GM12878 (cell line): ENCODE measurements at regions not wholly inside any gene's neighbourhood (a gene's known extent, or its start where the extent isn't known, plus 50 kb on each side); places are given as distances from the start of the nearest gene placed in this dataset.

Experiments
- ATAC-seq: fragments of 200-7000 bp; cut with Tn5 transposase; 3 replicates; pipeline ENCODE4 v1.9.1; 2020; ENCODE audit warnings: mild to moderate bottlenecking, moderate library complexity
- BruUV-seq: library from RNA; stranded (reverse); fragments of 400-500 nt; replicated peaks from 2 replicates; lab custom pipeline; 2021; lab: Mats Ljungman, UMichigan
- CTCF ChIA-PET: fragments of 300-600 bp; sonication (Branson Sonifier 250); formaldehyde crosslinking; extraction: SDS; loops from one replicate; lab custom pipeline; 2021; ENCODE audit warnings: inconsistent platforms; lab: Yijun Ruan, JAX
- POLR2A ChIA-PET: fragments of 350-600 bp; formaldehyde crosslinking; extraction: SDS; loops from one replicate; lab custom pipeline; 2021; ENCODE audit warnings: inconsistent platforms; lab: Charles Lee
- RAD21 ChIA-PET: fragments of 300-600 bp; sonication (Branson Sonifier 250); formaldehyde crosslinking; loops from one replicate; lab custom pipeline; 2023; ENCODE audit warnings: antibody characterized with exemption; ENCODE audit not compliant: unreplicated experiment; lab: Charles Lee
- SMC1A ChIA-PET: fragments of 300-600 bp; sonication (Branson Sonifier 250); formaldehyde crosslinking; loops from one replicate; lab custom pipeline; 2023; ENCODE audit not compliant: unreplicated experiment, uncharacterized antibody; lab: Charles Lee
- DNase-seq: peaks from one replicate; pipeline ENCODE4 v3.0.0-alpha.2; 2011; ENCODE audit warnings: low read depth, low spot score
- FAIRE-seq: peaks from 3 replicates; lab custom pipeline; 2011; peaks lifted over from hg19 to GRCh38; lab: Jason Lieb, UNC
- H2AFZ ChIP-seq: 2 replicates; pipeline ENCODE4 v1.6.0; 2011; ENCODE audit warnings: low read depth, low read length, control low read depth; ENCODE audit not compliant: control insufficient read depth
- H3K27ac ChIP-seq: 2 replicates; pipeline ENCODE4 v1.5.1; 2011; ENCODE audit warnings: control low read depth; ENCODE audit not compliant: control insufficient read depth, insufficient read depth
- H3K27me3 ChIP-seq, 2 experiments: replicated peaks in 1 of 2; 2 replicates each; pipeline versions ENCODE4 v1.6.0 to v1.6.1; 2011; ENCODE audit warnings: low read length in 1 of 2; ENCODE audit not compliant: control insufficient read depth in 2 of 2, insufficient read depth in 2 of 2
- H3K36me3 ChIP-seq, 2 experiments: 2 replicates each; pipeline ENCODE4 v1.5.1; 2011; ENCODE audit warnings: low read length in 1 of 2; ENCODE audit not compliant: control insufficient read depth in 2 of 2, insufficient read depth in 2 of 2
- H3K4me1 ChIP-seq: 2 replicates; pipeline ENCODE4 v1.6.1; 2011; ENCODE audit warnings: mild to moderate bottlenecking, low read length, moderate library complexity, mixed read lengths; ENCODE audit not compliant: control insufficient read depth, insufficient read depth
- H3K4me2 ChIP-seq: 2 replicates; pipeline ENCODE4 v1.6.0; 2011; ENCODE audit warnings: control low read depth; ENCODE audit not compliant: control insufficient read depth, insufficient read depth
- H3K4me3 ChIP-seq: fragments of 200-600 bp; sonication (generic); 2 replicates; pipeline ENCODE4 v1.5.1; 2016
- H3K79me2 ChIP-seq: 2 replicates; pipeline ENCODE4 v1.6.0; 2011; ENCODE audit warnings: low read length; ENCODE audit not compliant: control insufficient read depth, insufficient read depth
- H3K9ac ChIP-seq: 2 replicates; pipeline ENCODE4 v1.8.0; 2011; ENCODE audit warnings: low read length, control low read depth, mixed read lengths; ENCODE audit not compliant: control insufficient read depth, insufficient read depth
- H3K9me3 ChIP-seq: replicated peaks from 3 replicates; pipeline ENCODE4 v1.5.1; 2011; ENCODE audit warnings: mild to moderate bottlenecking, low read length; ENCODE audit not compliant: control insufficient read depth, insufficient read depth
- H4K20me1 ChIP-seq: 2 replicates; pipeline ENCODE4 v1.6.0; 2011; ENCODE audit not compliant: control insufficient read depth, insufficient read depth
- BMI1 ChIP-seq: fragments of 450-650 bp; IDR thresholded peaks from 2 replicates; pipeline ENCODE4 v1.6.1; 2016; ENCODE audit warnings: mild to moderate bottlenecking, moderate library complexity, borderline replicate concordance
- CBX5 ChIP-seq: sonication (generic); IDR thresholded peaks from 2 replicates; pipeline ENCODE4 v1.6.1; 2016; ENCODE audit warnings: low read depth, moderate library complexity, mild to moderate bottlenecking, inconsistent platforms
- EGR1 ChIP-seq, 2 experiments: IDR thresholded peaks; 1 replicate in 1 of 2; 2 replicates in 1 of 2; pipeline ENCODE4 v1.6.1; 2011 to 2012; ENCODE audit warnings: low read depth in 2 of 2, low read length in 2 of 2, borderline replicate concordance in 1 of 2, mild to moderate bottlenecking in 1 of 2, moderate library complexity in 1 of 2
- FOS ChIP-seq: IDR thresholded peaks from 3 replicates; pipeline ENCODE4 v1.6.1; 2011; ENCODE audit warnings: borderline replicate concordance; ENCODE audit not compliant: insufficient read length; ENCODE audit errors: extremely low read depth
- GABPA ChIP-seq: IDR thresholded peaks from 2 replicates; pipeline ENCODE4 v1.6.1; 2014; ENCODE audit warnings: antibody characterized with exemption, low read depth, mild to moderate bottlenecking, inconsistent platforms
- HDAC2 ChIP-seq: fragments of 200-600 bp; sonication (generic); IDR thresholded peaks from 2 replicates; pipeline ENCODE4 v1.6.1; 2017
- PAX8 ChIP-seq: fragments of 450-650 bp; IDR thresholded peaks from 2 replicates; pipeline ENCODE4 v1.6.1; 2017; ENCODE audit warnings: mild to moderate bottlenecking, moderate library complexity
- PML ChIP-seq: IDR thresholded peaks from 2 replicates; pipeline ENCODE4 v1.6.1; 2012; ENCODE audit warnings: low read length, inconsistent platforms
- POLR2AphosphoS5 ChIP-seq: IDR thresholded peaks from 2 replicates; pipeline ENCODE4 v1.6.1; 2011; ENCODE audit warnings: mild to moderate bottlenecking, low read length, inconsistent platforms
- RAD51 ChIP-seq: fragments of 450-650 bp; IDR thresholded peaks from 2 replicates; pipeline ENCODE4 v1.6.1; 2016; ENCODE audit warnings: moderate library complexity, mild to moderate bottlenecking, inconsistent platforms
- STAT3 ChIP-seq: IDR thresholded peaks from 2 replicates; pipeline ENCODE4 v1.6.1; 2011; ENCODE audit warnings: low read depth, low read length, improper control_type of control experiment
- SUPT20H ChIP-seq: IDR thresholded peaks from 2 replicates; pipeline ENCODE4 v1.6.1; 2011; ENCODE audit warnings: low read depth, mild to moderate bottlenecking, low read length, moderate library complexity, borderline replicate concordance; ENCODE audit not compliant: control insufficient read depth
- ZNF217 ChIP-seq: fragments of 450-650 bp; IDR thresholded peaks from 2 replicates; pipeline ENCODE4 v1.6.1; 2017; ENCODE audit warnings: antibody characterized with exemption, mild to moderate bottlenecking
- ZZZ3 ChIP-seq: IDR thresholded peaks from 2 replicates; pipeline ENCODE4 v1.6.1; 2011; ENCODE audit warnings: low read depth; ENCODE audit not compliant: control insufficient read depth, insufficient read length
- WGBS: methylation state at CpG from one replicate; pipeline ENCODE4 v1.1.6; 2016; ENCODE audit warnings: low lambda C conversion rate; ENCODE audit not compliant: insufficient replicate concordance, insufficient coverage; ENCODE audit errors: missing lambda C conversion rate; 5-methylcytosine and 5-hydroxymethylcytosine counted together
- in situ Hi-C: fragments of 300-500 bp; cut with MboI; formaldehyde crosslinking; loops from 9 replicates; pipeline ENCODE4 v1.14.3; 2018; ENCODE audit warnings: mixed read lengths
- intact Hi-C: fragments of 100-400 bp; cut with micrococcal nuclease; formaldehyde crosslinking; loops from one replicate; pipeline ENCODE4 v1.14.2; 2022; ENCODE audit not compliant: unreplicated experiment
- TF ChIP-seq, protein P1 (sequence below): IDR thresholded peaks from 2 replicates; pipeline ENCODE4 v1.6.1; 2011; ENCODE audit warnings: low read depth, mild to moderate bottlenecking, low read length, moderate library complexity, borderline replicate concordance; ENCODE audit errors: extremely low read depth
- TF ChIP-seq, protein P2 (sequence below): fragments of 450-650 bp; IDR thresholded peaks from 2 replicates; pipeline ENCODE4 v1.6.1; 2016; ENCODE audit warnings: mild to moderate bottlenecking, moderate library complexity, borderline replicate concordance
- TF ChIP-seq, protein P3 (sequence below): IDR thresholded peaks from 2 replicates; pipeline ENCODE4 v1.6.1; 2011; ENCODE audit warnings: borderline replicate concordance, low read depth, mild to moderate bottlenecking, moderate library complexity, mixed read lengths, low read length; ENCODE audit not compliant: insufficient read depth; ENCODE audit errors: extremely low read length

GRCh38 chr17:13355054-13355453, 246.7 kb downstream of the HS3ST3A1 start:
- H3K79me2 ChIP-seq: no peaks in the 10 kb centered on the region
- in situ Hi-C loops (no loop called here), intact Hi-C loops (no loop called here)
- RAD21 ChIA-PET: no interaction called here
- 62% methylated on average over 1 of the region's 1 CpG for WGBS
- FAIRE-seq: no peak
- no peak overlapping the region for H3K4me2 ChIP-seq
- CTCF ChIA-PET: interaction anchor here (0.6 to 1.5 kb wide), 2 partner anchors 40 to 323 kb away, joined by 3 read pairs; no protein-coding TSS in a partner anchor
- DNase-seq: no peak
- BruUV-seq: no TSS peak
- POLR2A ChIA-PET: no interaction called here
- H3K27me3 ChIP-seq: no peaks in the 10 kb centered on the region
- no peaks in the 10 kb centered on the region for H3K36me3 ChIP-seq
- H3K27ac ChIP-seq: no peak overlapping the region
- no peak overlapping the region for H3K4me3 ChIP-seq
- ATAC-seq: no peak
- TF ChIP-seq, protein P1, sequence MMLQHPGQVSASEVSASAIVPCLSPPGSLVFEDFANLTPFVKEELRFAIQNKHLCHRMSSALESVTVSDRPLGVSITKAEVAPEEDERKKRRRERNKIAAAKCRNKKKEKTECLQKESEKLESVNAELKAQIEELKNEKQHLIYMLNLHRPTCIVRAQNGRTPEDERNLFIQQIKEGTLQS: no peak
- TF ChIP-seq GABPA (no peak), PAX8 (no peak), SUPT20H (no peak), HDAC2 (no peak), CBX5 (no peak), STAT3 (no peak), ZZZ3 (no peak), ZNF217 (no peak), RAD51 (no peak), POLR2AphosphoS5 (no peak), PML (no peak), FOS (no peak), EGR1 (IDR thresholded peaks at IDR 0.05; ENCODE audit: borderline replicate concordance in 1 of 2, low read depth in 2 of 2, low read length in 2 of 2) (no peak), BMI1 (no peak)
- TF ChIP-seq, protein P2, sequence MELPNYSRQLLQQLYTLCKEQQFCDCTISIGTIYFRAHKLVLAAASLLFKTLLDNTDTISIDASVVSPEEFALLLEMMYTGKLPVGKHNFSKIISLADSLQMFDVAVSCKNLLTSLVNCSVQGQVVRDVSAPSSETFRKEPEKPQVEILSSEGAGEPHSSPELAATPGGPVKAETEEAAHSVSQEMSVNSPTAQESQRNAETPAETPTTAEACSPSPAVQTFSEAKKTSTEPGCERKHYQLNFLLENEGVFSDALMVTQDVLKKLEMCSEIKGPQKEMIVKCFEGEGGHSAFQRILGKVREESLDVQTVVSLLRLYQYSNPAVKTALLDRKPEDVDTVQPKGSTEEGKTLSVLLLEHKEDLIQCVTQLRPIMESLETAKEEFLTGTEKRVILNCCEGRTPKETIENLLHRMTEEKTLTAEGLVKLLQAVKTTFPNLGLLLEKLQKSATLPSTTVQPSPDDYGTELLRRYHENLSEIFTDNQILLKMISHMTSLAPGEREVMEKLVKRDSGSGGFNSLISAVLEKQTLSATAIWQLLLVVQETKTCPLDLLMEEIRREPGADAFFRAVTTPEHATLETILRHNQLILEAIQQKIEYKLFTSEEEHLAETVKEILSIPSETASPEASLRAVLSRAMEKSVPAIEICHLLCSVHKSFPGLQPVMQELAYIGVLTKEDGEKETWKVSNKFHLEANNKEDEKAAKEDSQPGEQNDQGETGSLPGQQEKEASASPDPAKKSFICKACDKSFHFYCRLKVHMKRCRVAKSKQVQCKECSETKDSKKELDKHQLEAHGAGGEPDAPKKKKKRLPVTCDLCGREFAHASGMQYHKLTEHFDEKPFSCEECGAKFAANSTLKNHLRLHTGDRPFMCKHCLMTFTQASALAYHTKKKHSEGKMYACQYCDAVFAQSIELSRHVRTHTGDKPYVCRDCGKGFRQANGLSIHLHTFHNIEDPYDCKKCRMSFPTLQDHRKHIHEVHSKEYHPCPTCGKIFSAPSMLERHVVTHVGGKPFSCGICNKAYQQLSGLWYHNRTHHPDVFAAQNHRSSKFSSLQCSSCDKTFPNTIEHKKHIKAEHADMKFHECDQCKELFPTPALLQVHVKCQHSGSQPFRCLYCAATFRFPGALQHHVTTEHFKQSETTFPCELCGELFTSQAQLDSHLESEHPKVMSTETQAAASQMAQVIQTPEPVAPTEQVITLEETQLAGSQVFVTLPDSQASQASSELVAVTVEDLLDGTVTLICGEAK: no peak
- TF ChIP-seq, protein P3, sequence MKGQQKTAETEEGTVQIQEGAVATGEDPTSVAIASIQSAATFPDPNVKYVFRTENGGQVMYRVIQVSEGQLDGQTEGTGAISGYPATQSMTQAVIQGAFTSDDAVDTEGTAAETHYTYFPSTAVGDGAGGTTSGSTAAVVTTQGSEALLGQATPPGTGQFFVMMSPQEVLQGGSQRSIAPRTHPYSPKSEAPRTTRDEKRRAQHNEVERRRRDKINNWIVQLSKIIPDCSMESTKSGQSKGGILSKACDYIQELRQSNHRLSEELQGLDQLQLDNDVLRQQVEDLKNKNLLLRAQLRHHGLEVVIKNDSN: no peak
- no peak overlapping the region for H2AFZ ChIP-seq
- H3K4me1 ChIP-seq: no peaks in the 10 kb centered on the region
- no peaks in the 10 kb centered on the region for H3K9me3 ChIP-seq
- no peaks in the 10 kb centered on the region for H4K20me1 ChIP-seq
- H3K9ac ChIP-seq: no peak overlapping the region
- SMC1A ChIA-PET: interaction anchor here (0.7 to 0.9 kb wide), 2 partner anchors 18 to 32 kb away, joined by 3 read pairs; no protein-coding TSS in a partner anchor
